Mesendoderm (in vitro differentiated cells): ENCODE measurements at regions not wholly inside any gene's neighbourhood (a gene's known extent, or its start where the extent isn't known, plus 50 kb on each side); places are given as distances from the start of the nearest gene placed in this dataset.
A peak's percentile ranks its signal among the peaks of the same experiment; 100 is the strongest.

Experiments used
- DNase-seq: peaks from one replicate; pipeline ENCODE4 v3.0.0; 2013
- H2AK5ac ChIP-seq: 2 replicates; pipeline ENCODE4 v1.6.1; 2013; ENCODE audit warnings: low read length, inconsistent platforms
- H2BK120ac ChIP-seq: 2 replicates; pipeline ENCODE4 v1.6.1; 2013; ENCODE audit warnings: low read depth, mild to moderate bottlenecking, low read length, moderate library complexity, mixed read lengths
- H2BK15ac ChIP-seq: replicated peaks from 2 replicates; pipeline ENCODE4 v1.6.1; 2013; ENCODE audit warnings: low read depth, mild to moderate bottlenecking, moderate library complexity
- H2BK5ac ChIP-seq: 2 replicates; pipeline ENCODE4 v1.6.1; 2013; ENCODE audit warnings: low read length, inconsistent platforms
- H3K18ac ChIP-seq: 2 replicates; pipeline ENCODE4 v1.6.1; 2013; ENCODE audit warnings: mild to moderate bottlenecking, low read length, mixed read lengths
- H3K23ac ChIP-seq: one replicate; pipeline ENCODE4 v1.6.1; 2013; ENCODE audit warnings: low read length
- H3K27ac ChIP-seq: 2 replicates; pipeline ENCODE4 v1.5.1; 2013; ENCODE audit warnings: low read depth, mild to moderate bottlenecking, inconsistent platforms, low read length, moderate library complexity
- H3K27me3 ChIP-seq: 2 replicates; pipeline ENCODE4 v1.6.1; 2013; ENCODE audit warnings: low read length, control low read depth, mild to moderate bottlenecking, inconsistent platforms; ENCODE audit not compliant: insufficient read depth, poor library complexity
- H3K36me3 ChIP-seq: 2 replicates; pipeline ENCODE4 v1.6.1; 2013; ENCODE audit warnings: low read length, inconsistent platforms; ENCODE audit not compliant: control insufficient read depth, insufficient read depth
- H3K4ac ChIP-seq: one replicate; pipeline ENCODE4 v1.6.1; 2013; ENCODE audit warnings: low read depth, mild to moderate bottlenecking, low read length, moderate library complexity
- H3K4me1 ChIP-seq: 2 replicates; pipeline ENCODE4 v1.6.1; 2013; ENCODE audit warnings: low read depth, low read length, inconsistent platforms; ENCODE audit not compliant: control insufficient read depth
- H3K4me2 ChIP-seq: 2 replicates; pipeline ENCODE4 v1.6.1; 2013; ENCODE audit warnings: low read length
- H3K4me3 ChIP-seq: 2 replicates; pipeline ENCODE4 v1.5.1; 2013; ENCODE audit warnings: mild to moderate bottlenecking, low read length
- H3K56ac ChIP-seq: one replicate; pipeline ENCODE4 v1.6.1; 2013; ENCODE audit warnings: low read length
- H3K79me1 ChIP-seq: 2 replicates; pipeline ENCODE4 v1.6.1; 2013; ENCODE audit warnings: low read length, inconsistent platforms
- H3K79me2 ChIP-seq: 2 replicates; pipeline ENCODE4 v1.6.1; 2013; ENCODE audit warnings: mild to moderate bottlenecking, low read length; ENCODE audit not compliant: control insufficient read depth, insufficient read depth
- H3K9ac ChIP-seq: 2 replicates; pipeline ENCODE4 v1.6.1; 2013; ENCODE audit warnings: low read length, inconsistent platforms
- H4K5ac ChIP-seq: one replicate; pipeline ENCODE4 v1.6.1; 2013; ENCODE audit warnings: low read length
- H4K8ac ChIP-seq: one replicate; pipeline ENCODE4 v1.6.1; 2013; ENCODE audit warnings: low read depth, mild to moderate bottlenecking, control low read depth, low read length, moderate library complexity
- whole genome bisulfite sequencing: extraction: QIAGEN DNeasy Blood & Tissue Kit; methylation state at CpG from one replicate; pipeline ENCODE4 v1.1.7; 2013; ENCODE audit warnings: low lambda C conversion rate, missing lambda C conversion rate; ENCODE audit not compliant: insufficient coverage; ENCODE audit errors: extremely low coverage; 5-methylcytosine and 5-hydroxymethylcytosine counted together

DNA sequence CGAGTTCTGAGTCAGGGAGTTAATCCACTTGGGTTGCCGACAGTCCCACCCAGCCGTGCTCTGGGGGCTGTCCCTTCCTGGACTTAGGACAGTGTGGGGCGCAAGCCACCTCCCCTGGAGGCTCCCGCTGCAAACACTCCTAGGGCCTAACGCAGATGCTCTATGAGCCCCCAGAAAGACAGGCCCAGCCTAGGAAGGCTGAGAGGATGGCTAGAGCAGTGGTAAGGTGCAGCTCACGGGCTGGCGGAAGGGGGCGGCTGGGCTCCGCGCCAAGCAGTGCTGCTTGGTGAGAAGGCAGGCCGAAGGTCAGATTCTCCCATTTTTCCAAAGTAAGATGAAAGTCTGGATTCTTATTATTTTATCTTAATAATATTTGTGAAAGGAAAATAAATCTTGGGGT lies 84.6 kb upstream of the ALDH1L1 start:
- H3K56ac ChIP-seq: peak overlapping the region; percentile 51
- H3K79me1 ChIP-seq: no peaks in the 10 kb centered on the region
- H4K5ac ChIP-seq: no peak overlapping the region
- H3K9ac ChIP-seq: no peak overlapping the region
- no peak overlapping the region for H3K4ac ChIP-seq
- no peak overlapping the region for H3K27ac ChIP-seq
- no peak overlapping the region for H2BK120ac ChIP-seq
- no peak overlapping the region for H3K4me3 ChIP-seq
- no peak overlapping the region for H2BK5ac ChIP-seq
- H3K23ac ChIP-seq: no peak overlapping the region
- no peaks in the 10 kb centered on the region for H3K79me2 ChIP-seq
- no peak overlapping the region for H2BK15ac ChIP-seq
- H2AK5ac ChIP-seq: no peak overlapping the region
- H3K4me1 ChIP-seq: peaks cover 2% of the 10 kb centered on the region
- H3K27me3 ChIP-seq: no peaks in the 10 kb centered on the region
- H4K8ac ChIP-seq: no peak overlapping the region
- no peak for DNase-seq
- H3K36me3 ChIP-seq: no peaks in the 10 kb centered on the region
- WGBS: no CpG with 5 or more reads among the region's 12 CpGs
- H3K4me2 ChIP-seq: no peak overlapping the region
- H3K18ac ChIP-seq: no peak overlapping the region

DNA sequence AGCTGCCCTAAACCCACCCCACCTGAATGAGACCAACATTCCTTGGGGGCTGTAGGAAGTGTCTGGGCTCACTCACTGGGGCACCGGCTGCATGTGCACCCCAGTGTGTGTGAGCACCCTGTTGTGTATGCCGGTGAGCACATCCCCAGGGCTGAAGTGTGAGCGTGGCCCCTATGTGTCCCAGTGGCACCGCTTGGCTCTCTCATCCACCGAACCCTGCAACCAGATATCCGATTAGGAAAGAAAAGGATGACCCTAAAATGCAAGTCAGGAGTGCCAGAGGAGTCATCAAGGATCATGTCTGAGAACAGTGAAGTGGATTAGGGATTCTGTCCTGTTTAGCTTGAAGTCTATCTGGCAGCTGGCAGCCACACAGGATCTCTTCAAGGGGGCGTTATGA lies 84.0 kb upstream of the ALDH1L1 start:
- no peak overlapping the region for H4K8ac ChIP-seq
- H3K4ac ChIP-seq: no peak overlapping the region
- H2BK15ac ChIP-seq: no peak overlapping the region
- peaks cover 4% of the 10 kb centered on the region for H3K4me1 ChIP-seq
- H3K36me3 ChIP-seq: no peaks in the 10 kb centered on the region
- no peak overlapping the region for H3K27ac ChIP-seq
- H2AK5ac ChIP-seq: no peak overlapping the region
- H3K4me3 ChIP-seq: no peak overlapping the region
- no peak overlapping the region for H3K23ac ChIP-seq
- no peak overlapping the region for H3K56ac ChIP-seq
- no peak overlapping the region for H4K5ac ChIP-seq
- WGBS: no CpG with 5 or more reads among the region's 7 CpGs
- no peaks in the 10 kb centered on the region for H3K79me2 ChIP-seq
- H3K9ac ChIP-seq: no peak overlapping the region
- DNase-seq: no peak
- no peak overlapping the region for H2BK120ac ChIP-seq
- H3K4me2 ChIP-seq: no peak overlapping the region
- no peak overlapping the region for H2BK5ac ChIP-seq
- H3K27me3 ChIP-seq: no peaks in the 10 kb centered on the region
- no peaks in the 10 kb centered on the region for H3K79me1 ChIP-seq
- no peak overlapping the region for H3K18ac ChIP-seq

DNA sequence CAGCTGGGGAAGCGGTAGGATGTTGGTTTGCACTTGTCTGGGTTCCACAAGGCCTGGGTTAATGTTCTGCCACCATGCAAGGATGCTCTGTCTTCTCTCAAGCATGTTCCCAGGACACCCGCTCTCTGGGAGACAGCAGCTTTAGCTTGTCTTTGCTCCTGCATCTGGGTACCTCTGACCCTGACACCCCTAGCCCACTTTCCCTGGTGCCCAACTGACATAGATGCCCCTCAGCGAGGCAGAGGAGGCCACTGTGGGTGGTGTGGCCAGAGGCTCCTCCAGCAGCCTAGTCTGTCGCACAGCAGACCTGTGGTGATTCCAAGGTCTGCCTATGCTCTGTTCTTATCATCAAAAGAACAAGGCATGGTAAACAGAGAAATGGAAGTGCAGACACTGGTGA lies 83.6 kb upstream of the ALDH1L1 start:
- Histone ChIP-seq H3K56ac (no peak overlapping the region), H3K4ac (no peak overlapping the region), H3K27me3 (no peaks in the 10 kb centered on the region), H3K18ac (no peak overlapping the region), H3K4me3 (no peak overlapping the region), H3K23ac (no peak overlapping the region), H3K79me1 (no peaks in the 10 kb centered on the region), H2AK5ac (no peak overlapping the region), H2BK15ac (no peak overlapping the region), H3K9ac (no peak overlapping the region), H3K36me3 (no peaks in the 10 kb centered on the region), H4K5ac (no peak overlapping the region), H3K79me2 (no peaks in the 10 kb centered on the region), H4K8ac (no peak overlapping the region), H3K27ac (no peak overlapping the region), H2BK5ac (no peak overlapping the region), H3K4me1 (peaks cover 4% of the 10 kb centered on the region), H2BK120ac (no peak overlapping the region), H3K4me2 (no peak overlapping the region)
- no CpG with 5 or more reads among the region's 4 CpGs for WGBS
- no peak for DNase-seq

DNA sequence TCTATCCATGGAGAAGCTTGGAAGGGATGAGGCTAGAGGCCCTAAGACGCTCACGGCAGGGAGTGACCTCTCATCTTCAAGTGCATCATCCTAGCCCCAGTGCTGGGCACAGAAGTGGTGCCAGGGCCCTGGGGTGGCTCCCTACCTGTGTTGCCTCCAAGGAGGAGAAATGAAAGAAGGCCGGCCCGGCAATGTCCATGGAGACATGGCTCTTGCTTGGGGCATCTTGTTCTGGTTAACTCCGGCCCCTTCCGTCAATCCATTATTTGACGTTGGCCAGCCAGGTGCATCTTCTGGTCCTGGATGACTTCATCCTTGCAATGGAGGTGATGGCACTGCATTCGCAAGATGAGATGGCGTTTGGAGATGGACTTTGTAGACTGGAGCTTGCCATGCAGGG lies 83.2 kb upstream of the ALDH1L1 start:
- H3K4me2 ChIP-seq: no peak overlapping the region
- H3K9ac ChIP-seq: no peak overlapping the region
- no peaks in the 10 kb centered on the region for H3K36me3 ChIP-seq
- DNase-seq: no peak
- no peaks in the 10 kb centered on the region for H3K79me1 ChIP-seq
- no peak overlapping the region for H3K18ac ChIP-seq
- H2BK15ac ChIP-seq: no peak overlapping the region
- no peak overlapping the region for H3K27ac ChIP-seq
- no peak overlapping the region for H4K5ac ChIP-seq
- no peak overlapping the region for H3K56ac ChIP-seq
- H2AK5ac ChIP-seq: no peak overlapping the region
- H4K8ac ChIP-seq: no peak overlapping the region
- no peak overlapping the region for H2BK5ac ChIP-seq
- no peaks in the 10 kb centered on the region for H3K79me2 ChIP-seq
- H3K23ac ChIP-seq: no peak overlapping the region
- H3K4me1 ChIP-seq: peaks cover 4% of the 10 kb centered on the region
- no peaks in the 10 kb centered on the region for H3K27me3 ChIP-seq
- no CpG with 5 or more reads among the region's 9 CpGs for WGBS
- H3K4ac ChIP-seq: no peak overlapping the region
- no peak overlapping the region for H2BK120ac ChIP-seq
- no peak overlapping the region for H3K4me3 ChIP-seq

DNA sequence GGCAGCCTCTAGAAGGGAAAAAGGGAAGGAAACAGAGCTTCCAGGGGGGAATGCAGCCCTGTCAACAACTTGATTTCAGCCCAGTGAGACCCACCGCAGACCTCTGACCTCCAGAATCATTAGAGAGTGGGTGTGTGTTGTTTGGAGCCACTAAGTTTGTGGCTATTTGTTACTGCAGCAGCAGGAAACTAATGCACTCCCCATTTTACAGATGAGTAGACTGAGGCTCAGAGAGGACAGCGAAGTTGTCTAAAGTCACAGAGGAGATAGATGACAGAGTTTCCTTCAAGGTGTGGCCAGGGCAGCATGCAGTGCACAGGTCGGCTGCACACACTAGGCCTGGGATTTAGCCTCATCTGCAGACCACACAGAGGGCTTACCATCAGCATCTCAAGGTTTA lies 81.8 kb upstream of the ALDH1L1 start:
- H2BK5ac ChIP-seq: no peak overlapping the region
- H3K27ac ChIP-seq: no peak overlapping the region
- no peak overlapping the region for H3K4me3 ChIP-seq
- no peak overlapping the region for H3K4ac ChIP-seq
- H3K36me3 ChIP-seq: no peaks in the 10 kb centered on the region
- H3K79me1 ChIP-seq: no peaks in the 10 kb centered on the region
- no CpG with 5 or more reads among the region's 3 CpGs for WGBS
- H3K27me3 ChIP-seq: no peaks in the 10 kb centered on the region
- H3K23ac ChIP-seq: no peak overlapping the region
- H3K4me2 ChIP-seq: no peak overlapping the region
- H3K18ac ChIP-seq: no peak overlapping the region
- H3K4me1 ChIP-seq: peaks cover 4% of the 10 kb centered on the region
- H3K79me2 ChIP-seq: no peaks in the 10 kb centered on the region
- no peak overlapping the region for H3K9ac ChIP-seq
- H2BK120ac ChIP-seq: no peak overlapping the region
- no peak overlapping the region for H2AK5ac ChIP-seq
- H3K56ac ChIP-seq: no peak overlapping the region
- H4K8ac ChIP-seq: no peak overlapping the region
- DNase-seq: no peak
- H2BK15ac ChIP-seq: no peak overlapping the region
- H4K5ac ChIP-seq: no peak overlapping the region

DNA sequence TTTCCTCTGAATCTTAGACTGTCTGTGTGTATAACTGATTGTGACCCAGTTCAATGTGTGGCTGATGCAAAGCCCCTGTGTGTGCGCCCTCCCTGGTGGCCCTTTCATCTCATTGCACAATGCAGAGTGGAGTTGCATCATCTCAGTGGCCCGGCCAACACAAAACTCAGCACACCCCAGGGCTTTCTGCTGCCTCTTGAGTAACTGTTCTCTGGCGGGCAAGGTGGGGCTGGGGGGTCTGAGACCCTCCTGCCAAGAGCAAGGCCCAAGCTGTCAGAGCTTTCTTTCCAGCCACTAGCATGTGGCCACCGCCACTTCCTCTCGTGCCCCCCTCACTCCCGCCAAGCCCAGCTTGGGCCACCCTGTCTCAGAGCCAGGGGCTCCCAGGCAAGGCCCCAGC lies 80.7 kb upstream of the ALDH1L1 start:
- H3K36me3 ChIP-seq: no peaks in the 10 kb centered on the region
- peak overlapping the region; percentile 33 for H3K18ac ChIP-seq
- no CpG with 5 or more reads among the region's 6 CpGs for WGBS
- DNase-seq: peak; percentile 79
- H3K9ac ChIP-seq: peak overlapping the region; percentile 44
- peak overlapping the region; percentile 7 for H3K23ac ChIP-seq
- peak overlapping the region; percentile 88 for H3K56ac ChIP-seq
- peak overlapping the region; percentile 49 for H4K5ac ChIP-seq
- H2AK5ac ChIP-seq: peak overlapping the region; percentile 51
- no peaks in the 10 kb centered on the region for H3K27me3 ChIP-seq
- peak overlapping the region; percentile 62 for H2BK5ac ChIP-seq
- peaks cover 4% of the 10 kb centered on the region for H3K4me1 ChIP-seq
- peak overlapping the region; percentile 88 for H3K4ac ChIP-seq
- H3K27ac ChIP-seq: no peak overlapping the region
- H3K4me2 ChIP-seq: no peak overlapping the region
- no peak overlapping the region for H3K4me3 ChIP-seq
- H2BK120ac ChIP-seq: peak overlapping the region; percentile 75
- H2BK15ac ChIP-seq: no peak overlapping the region
- H3K79me2 ChIP-seq: no peaks in the 10 kb centered on the region
- H4K8ac ChIP-seq: no peak overlapping the region
- no peaks in the 10 kb centered on the region for H3K79me1 ChIP-seq
